H9 (cell line): ENCODE measurements at regions not wholly inside any gene's neighbourhood (a gene's known extent, or its start where the extent isn't known, plus 50 kb on each side); places are given as distances from the start of the nearest gene placed in this dataset.

Experiments used
- DNase-seq: peaks from one replicate; pipeline ENCODE4 v3.0.0-alpha.2; 2017
- H2AFZ ChIP-seq: one replicate; pipeline ENCODE4 v1.6.1; 2013; ENCODE audit warnings: mild to moderate bottlenecking, low read length, control low read depth, moderate library complexity
- H2AK5ac ChIP-seq: 2 replicates; pipeline ENCODE4 v1.6.1; 2013; ENCODE audit warnings: low read length, control low read depth, mixed read lengths; ENCODE audit not compliant: insufficient read length
- H2BK120ac ChIP-seq: one replicate; pipeline ENCODE4 v1.6.1; 2013; ENCODE audit warnings: low read depth, mild to moderate bottlenecking, low read length, control low read depth, inconsistent platforms; ENCODE audit not compliant: poor library complexity, severe bottlenecking
- H2BK12ac ChIP-seq: 2 replicates; pipeline ENCODE4 v1.6.1; 2013; ENCODE audit warnings: low read length, control low read depth, mixed read lengths, low read depth; ENCODE audit not compliant: insufficient read length
- H2BK15ac ChIP-seq: 2 replicates; pipeline ENCODE4 v1.6.1; 2013; ENCODE audit warnings: low read depth, low read length, control low read depth
- H2BK20ac ChIP-seq: one replicate; pipeline ENCODE4 v1.6.1; 2013; ENCODE audit warnings: low read depth, mild to moderate bottlenecking, low read length, control low read depth, inconsistent platforms; ENCODE audit not compliant: poor library complexity, severe bottlenecking
- H2BK5ac ChIP-seq: 2 replicates; pipeline ENCODE4 v1.6.1; 2013; ENCODE audit warnings: low read length, control low read depth, mixed read lengths; ENCODE audit not compliant: insufficient read length
- H3K14ac ChIP-seq: 2 replicates; pipeline ENCODE4 v1.6.1; 2013; ENCODE audit warnings: low read length, control low read depth; ENCODE audit not compliant: insufficient read depth
- H3K18ac ChIP-seq: 2 replicates; pipeline ENCODE4 v1.6.1; 2013; ENCODE audit warnings: low read depth, mild to moderate bottlenecking, mixed read lengths, low read length, control low read depth; ENCODE audit not compliant: insufficient read length
- H3K23ac ChIP-seq: 2 replicates; pipeline ENCODE4 v1.6.1; 2013; ENCODE audit warnings: low read length, control low read depth, mixed read lengths, low read depth; ENCODE audit not compliant: insufficient read length
- H3K23me2 ChIP-seq: 2 replicates; pipeline ENCODE4 v1.6.1; 2013; ENCODE audit warnings: low read depth, mild to moderate bottlenecking, mixed read lengths, low read length, control low read depth; ENCODE audit not compliant: insufficient read length, poor library complexity, severe bottlenecking
- H3K27ac ChIP-seq: 2 replicates; pipeline ENCODE4 v1.5.1; 2013; ENCODE audit warnings: low read length, control low read depth, mixed read lengths, low read depth; ENCODE audit not compliant: insufficient read length
- H3K27me3 ChIP-seq: 2 replicates; pipeline ENCODE4 v1.6.1; 2013; ENCODE audit warnings: low read length, control low read depth, inconsistent platforms; ENCODE audit not compliant: insufficient read depth
- H3K4ac ChIP-seq: 2 replicates; pipeline ENCODE4 v1.6.1; 2013; ENCODE audit warnings: low read depth, mild to moderate bottlenecking, control low read depth, inconsistent platforms, low read length, moderate library complexity
- H3K4me1 ChIP-seq: 2 replicates; pipeline ENCODE4 v1.6.1; 2013; ENCODE audit warnings: low read length, control low read depth, inconsistent platforms; ENCODE audit not compliant: insufficient read depth
- H3K4me2 ChIP-seq: 2 replicates; pipeline ENCODE4 v1.6.1; 2013; ENCODE audit warnings: low read length, control low read depth, mixed read lengths; ENCODE audit not compliant: insufficient read length, insufficient read depth
- H3K56ac ChIP-seq: 2 replicates; pipeline ENCODE4 v1.6.1; 2013; ENCODE audit warnings: low read depth, mild to moderate bottlenecking, mixed read lengths, low read length, control low read depth; ENCODE audit not compliant: insufficient read length
- H3K79me1 ChIP-seq: 2 replicates; pipeline ENCODE4 v1.6.1; 2013; ENCODE audit warnings: low read depth, mild to moderate bottlenecking, moderate library complexity, low read length, control low read depth, inconsistent platforms; ENCODE audit not compliant: insufficient read depth, poor library complexity, severe bottlenecking
- H3K79me2 ChIP-seq: 2 replicates; pipeline ENCODE4 v1.6.1; 2013; ENCODE audit warnings: low read length, control low read depth, inconsistent platforms; ENCODE audit not compliant: insufficient read depth
- H3K9ac ChIP-seq: 2 replicates; pipeline ENCODE4 v1.6.1; 2013; ENCODE audit warnings: low read length, control low read depth, mixed read lengths; ENCODE audit not compliant: insufficient read length; ENCODE audit errors: extremely low read depth
- H3K9me3 ChIP-seq: one replicate; pipeline ENCODE4 v1.6.1; 2013; ENCODE audit warnings: low read depth, low read length, inconsistent platforms; ENCODE audit not compliant: control insufficient read depth
- H3T11ph ChIP-seq: one replicate; pipeline ENCODE4 v1.6.1; 2013; ENCODE audit warnings: mild to moderate bottlenecking, low read length, control low read depth, inconsistent platforms
- H4K20me1 ChIP-seq: one replicate; pipeline ENCODE4 v1.6.1; 2013; ENCODE audit not compliant: control insufficient read depth, insufficient read length, insufficient read depth
- H4K5ac ChIP-seq: 2 replicates; pipeline ENCODE4 v1.6.1; 2013; ENCODE audit warnings: low read depth, mild to moderate bottlenecking, mixed read lengths, low read length, control low read depth; ENCODE audit not compliant: insufficient read length
- H4K8ac ChIP-seq: replicated peaks from 2 replicates; pipeline ENCODE4 v1.6.1; 2013; ENCODE audit warnings: low read length, control low read depth, mixed read lengths, low read depth; ENCODE audit not compliant: insufficient read length
- H4K91ac ChIP-seq: 2 replicates; pipeline ENCODE4 v1.6.1; 2013; ENCODE audit warnings: low read depth, mild to moderate bottlenecking, moderate library complexity, mixed read lengths, low read length, control low read depth; ENCODE audit not compliant: insufficient read length
- H3K27ac Mint-ChIP-seq, 3 experiments: 2 replicates in 2 of 3; 3 replicates in 1 of 3; pipeline ENCODE4 v1.8.0; 2020 to 2021; ENCODE audit warnings: mixed read lengths in 3 of 3, mild to moderate bottlenecking in 1 of 3, moderate library complexity in 1 of 3
- H3K27me3 Mint-ChIP-seq: 2 replicates; pipeline ENCODE4 v1.8.0; 2021; ENCODE audit warnings: low read depth, mild to moderate bottlenecking, moderate library complexity, mixed read lengths
- H3K36me3 Mint-ChIP-seq, 3 experiments: 2 replicates in 2 of 3; 3 replicates in 1 of 3; pipeline ENCODE4 v1.8.0; 2020 to 2021; ENCODE audit warnings: low read depth in 3 of 3, mixed read lengths in 3 of 3; ENCODE audit not compliant: insufficient read depth in 1 of 3
- H3K4me1 Mint-ChIP-seq, 2 experiments: 2 replicates each; pipeline ENCODE4 v1.8.0; 2020; ENCODE audit warnings: mixed read lengths in 2 of 2
- H3K4me3 Mint-ChIP-seq, 2 experiments: 2 replicates in 1 of 2; 3 replicates in 1 of 2; pipeline ENCODE4 v1.8.0; 2020 to 2021; ENCODE audit warnings: mild to moderate bottlenecking in 2 of 2, mixed read lengths in 2 of 2, moderate library complexity in 1 of 2
- H3K9me3 Mint-ChIP-seq, 2 experiments: 2 replicates in 1 of 2; 3 replicates in 1 of 2; pipeline ENCODE4 v1.8.0; 2020; ENCODE audit warnings: mild to moderate bottlenecking in 2 of 2, mixed read lengths in 2 of 2, moderate library complexity in 1 of 2
- WGBS: extraction: QIAGEN DNeasy Blood & Tissue Kit; methylation state at CpG from one replicate; pipeline ENCODE4 v1.1.7; 2013; ENCODE audit warnings: missing lambda C conversion rate, low lambda C conversion rate, mixed read lengths; ENCODE audit not compliant: insufficient read length; ENCODE audit errors: extremely low coverage; 5-methylcytosine and 5-hydroxymethylcytosine counted together
- TF ChIP-seq, protein P1 (sequence below): fragments of 200-600 bp; sonication (generic); conservative IDR thresholded peaks from 3 replicates; pipeline ENCODE4 v1.8.0; 2021; ENCODE audit warnings: antibody characterized with exemption, mild to moderate bottlenecking

GRCh38 chr3:188949996-188950395, 221.8 kb upstream of the TPRG1 start:
- H3K23ac ChIP-seq = no peak overlapping the region
- H2BK5ac ChIP-seq = no peak overlapping the region
- H3K27ac Mint-ChIP-seq = no peak overlapping the region
- no peak overlapping the region for H2BK20ac ChIP-seq
- H2AFZ ChIP-seq = no peak overlapping the region
- no peak overlapping the region for H3K56ac ChIP-seq
- TF ChIP-seq, protein P1, sequence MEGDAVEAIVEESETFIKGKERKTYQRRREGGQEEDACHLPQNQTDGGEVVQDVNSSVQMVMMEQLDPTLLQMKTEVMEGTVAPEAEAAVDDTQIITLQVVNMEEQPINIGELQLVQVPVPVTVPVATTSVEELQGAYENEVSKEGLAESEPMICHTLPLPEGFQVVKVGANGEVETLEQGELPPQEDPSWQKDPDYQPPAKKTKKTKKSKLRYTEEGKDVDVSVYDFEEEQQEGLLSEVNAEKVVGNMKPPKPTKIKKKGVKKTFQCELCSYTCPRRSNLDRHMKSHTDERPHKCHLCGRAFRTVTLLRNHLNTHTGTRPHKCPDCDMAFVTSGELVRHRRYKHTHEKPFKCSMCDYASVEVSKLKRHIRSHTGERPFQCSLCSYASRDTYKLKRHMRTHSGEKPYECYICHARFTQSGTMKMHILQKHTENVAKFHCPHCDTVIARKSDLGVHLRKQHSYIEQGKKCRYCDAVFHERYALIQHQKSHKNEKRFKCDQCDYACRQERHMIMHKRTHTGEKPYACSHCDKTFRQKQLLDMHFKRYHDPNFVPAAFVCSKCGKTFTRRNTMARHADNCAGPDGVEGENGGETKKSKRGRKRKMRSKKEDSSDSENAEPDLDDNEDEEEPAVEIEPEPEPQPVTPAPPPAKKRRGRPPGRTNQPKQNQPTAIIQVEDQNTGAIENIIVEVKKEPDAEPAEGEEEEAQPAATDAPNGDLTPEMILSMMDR = no peak
- H3K27me3 Mint-ChIP-seq = peaks cover 11% of the 10 kb centered on the region
- no peak overlapping the region for H3K4me2 ChIP-seq
- no peak overlapping the region for H3T11ph ChIP-seq
- peaks cover 6% of the 10 kb centered on the region for H3K23me2 ChIP-seq
- no peak overlapping the region for H3K4me3 Mint-ChIP-seq
- H3K36me3 Mint-ChIP-seq = no peaks in the 10 kb centered on the region
- no peak overlapping the region for H2BK12ac ChIP-seq
- H3K18ac ChIP-seq = no peak overlapping the region
- H3K79me2 ChIP-seq = no peaks in the 10 kb centered on the region
- DNase-seq = no peak
- no CpG with 5 or more reads among the region's 1 CpG for WGBS
- no peak overlapping the region for H2AK5ac ChIP-seq
- H3K79me1 ChIP-seq = no peaks in the 10 kb centered on the region
- no peaks in the 10 kb centered on the region for H3K9me3 ChIP-seq
- no peaks in the 10 kb centered on the region for H3K27me3 ChIP-seq
- no peak overlapping the region for H4K8ac ChIP-seq
- no peak overlapping the region for H3K14ac ChIP-seq
- no peaks in the 10 kb centered on the region for H4K20me1 ChIP-seq
- H4K5ac ChIP-seq = no peak overlapping the region
- H3K4ac ChIP-seq = no peak overlapping the region
- H4K91ac ChIP-seq = no peak overlapping the region
- no peak overlapping the region for H3K27ac ChIP-seq
- no peaks in the 10 kb centered on the region for H3K9me3 Mint-ChIP-seq
- H2BK120ac ChIP-seq = no peak overlapping the region
- peaks cover 19 to 23% of the 10 kb centered on the region in 2 experiments for H3K4me1 Mint-ChIP-seq
- no peak overlapping the region for H2BK15ac ChIP-seq
- H3K4me1 ChIP-seq = peaks cover 9% of the 10 kb centered on the region
- no peak overlapping the region for H3K9ac ChIP-seq
